Limb (tissue), 2 donors: ENCODE measurements at regions not wholly inside any gene's neighbourhood (a gene's known extent, or its start where the extent isn't known, plus 50 kb on each side); places are given as distances from the start of the nearest gene placed in this dataset.

Experiments used
- DNase-seq, 2 donors: peaks; one replicate each; pipeline ENCODE4 v3.0.0-alpha.2; 2016; ENCODE audit errors: extremely low spot score in 2 of 2

DNA sequence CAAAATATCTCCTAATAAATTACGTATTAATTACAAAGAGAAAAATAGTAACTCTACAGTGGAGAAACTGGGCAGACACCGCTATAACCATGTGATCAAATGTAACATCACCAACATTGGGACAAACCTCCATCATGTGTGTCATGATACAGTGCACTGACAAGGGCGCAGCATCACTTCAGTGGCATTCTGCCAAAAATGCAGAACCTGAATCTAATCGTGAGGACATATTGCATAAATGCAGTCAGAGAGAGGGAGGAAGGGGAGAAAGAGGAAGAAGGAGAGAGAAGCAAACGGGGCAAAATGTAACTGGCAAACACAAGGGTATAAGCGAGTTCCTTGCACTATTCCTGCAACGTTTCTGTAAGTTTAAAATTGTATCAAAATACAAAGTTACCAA lies 74.2 kb upstream of the MARCHF10 start:
- DNase-seq = no peak

DNA sequence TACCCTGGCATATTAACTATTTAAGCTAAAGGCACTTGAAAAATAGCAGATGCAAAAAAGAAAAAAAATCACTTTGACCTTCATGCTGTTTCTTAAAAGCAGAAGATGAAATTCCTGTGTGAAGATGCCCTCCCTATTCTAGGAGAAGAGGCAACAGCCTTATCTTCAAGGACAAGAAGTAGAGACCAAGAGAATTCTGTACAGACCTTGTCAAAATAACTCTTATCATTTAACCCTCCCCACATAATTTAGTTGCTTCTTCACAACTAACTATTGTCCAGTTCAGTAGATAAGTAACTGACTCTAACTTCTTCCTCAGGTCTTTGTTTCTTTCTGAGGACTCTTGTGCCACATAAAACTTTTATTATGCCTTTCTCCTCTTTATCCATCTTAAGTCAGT lies 72.0 kb upstream of the MARCHF10 start:
- DNase-seq = no peak

DNA sequence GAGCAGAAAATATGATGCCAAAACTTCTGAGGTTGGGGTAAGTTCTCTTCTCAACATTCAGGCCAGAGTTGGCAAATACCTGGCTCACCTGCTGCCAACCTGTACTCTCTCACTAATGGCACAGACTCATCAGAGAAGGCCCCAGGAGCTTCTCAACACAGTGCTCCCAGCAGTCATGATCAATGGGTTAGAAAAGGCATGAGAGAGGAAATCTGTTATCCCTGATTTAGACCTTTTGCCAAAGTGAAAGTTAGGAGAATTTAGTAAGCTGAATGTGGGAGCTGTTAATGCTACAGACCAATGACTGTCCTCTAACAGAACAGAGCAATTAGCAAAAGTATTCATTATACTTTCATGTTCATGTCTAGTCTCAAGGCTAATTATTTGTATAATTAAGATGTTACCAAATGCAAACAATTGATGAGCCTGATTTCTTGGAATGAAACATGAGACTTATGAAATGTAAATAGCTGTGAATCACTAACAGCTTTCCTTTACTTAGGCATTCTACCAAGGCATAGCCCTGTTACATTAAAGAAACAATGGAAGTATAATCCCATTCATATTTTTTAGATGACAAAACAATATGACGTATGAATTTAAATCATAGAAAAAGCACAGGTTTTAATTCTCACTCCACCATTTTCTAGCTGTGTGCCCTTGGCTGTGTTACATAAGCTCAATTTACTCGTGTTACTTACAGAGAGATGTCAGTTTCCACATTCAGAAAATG lies 68.7 kb upstream of the MARCHF10 start:
- no peak for DNase-seq

DNA sequence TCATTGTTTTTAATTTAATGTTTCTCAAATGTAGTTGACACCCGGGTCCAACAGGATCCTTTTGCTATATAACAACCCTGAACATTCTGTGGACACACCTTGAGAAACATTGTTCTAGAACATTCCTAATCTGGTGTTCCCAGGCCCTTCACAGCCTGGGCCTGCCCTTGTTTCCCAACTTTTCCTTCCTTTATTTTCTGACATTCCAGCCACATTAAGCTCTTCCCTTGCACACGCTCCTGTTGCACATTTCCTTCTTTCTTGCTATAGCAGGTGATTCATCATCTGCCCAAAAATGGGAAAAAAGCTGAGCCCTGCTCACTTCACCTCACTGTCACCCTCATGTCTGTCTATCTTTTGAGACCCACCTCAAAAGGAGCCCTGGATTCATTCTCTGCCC lies 67.9 kb upstream of the MARCHF10 start:
- no peak for DNase-seq

DNA sequence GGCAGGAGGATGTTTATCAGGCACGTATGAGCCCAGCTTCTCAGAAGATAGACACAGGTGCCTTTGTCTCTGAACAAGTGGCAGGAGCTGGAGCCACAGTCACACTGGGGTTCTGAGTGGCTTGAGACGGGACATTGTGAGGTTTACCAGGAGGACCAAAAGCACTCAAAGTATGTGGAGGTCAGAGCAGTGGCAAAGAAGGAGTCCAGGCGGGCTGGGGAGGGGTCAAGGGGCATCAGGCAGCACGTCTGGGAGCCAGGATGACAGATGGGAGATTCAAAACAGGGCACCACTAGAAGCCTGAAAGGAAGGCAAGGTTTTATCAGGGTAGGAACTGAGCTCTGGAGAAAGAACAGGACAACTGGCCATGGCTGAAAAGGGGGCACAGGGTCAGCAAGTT lies 67.2 kb upstream of the MARCHF10 start:
- no peak for DNase-seq

DNA sequence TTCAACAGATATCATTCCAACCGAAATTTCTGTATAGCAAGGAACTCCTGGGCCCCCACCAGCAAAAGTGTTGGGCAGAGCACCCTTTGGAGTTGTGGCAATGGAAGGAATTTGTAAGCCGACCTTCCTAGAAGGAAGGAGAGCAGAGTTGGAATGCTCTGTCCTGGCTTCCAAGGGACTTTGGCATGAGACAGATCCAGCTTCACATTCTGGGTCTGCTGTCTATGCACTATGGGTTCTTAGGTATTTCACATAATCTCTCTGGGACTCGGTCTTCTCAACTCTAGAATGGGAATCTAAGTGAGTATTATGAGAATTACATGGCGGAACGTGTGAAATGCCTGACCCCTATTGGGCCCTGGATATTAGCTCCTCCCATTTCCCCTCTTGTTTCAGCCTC lies 63.2 kb upstream of the MARCHF10 start:
- DNase-seq = no peak

DNA sequence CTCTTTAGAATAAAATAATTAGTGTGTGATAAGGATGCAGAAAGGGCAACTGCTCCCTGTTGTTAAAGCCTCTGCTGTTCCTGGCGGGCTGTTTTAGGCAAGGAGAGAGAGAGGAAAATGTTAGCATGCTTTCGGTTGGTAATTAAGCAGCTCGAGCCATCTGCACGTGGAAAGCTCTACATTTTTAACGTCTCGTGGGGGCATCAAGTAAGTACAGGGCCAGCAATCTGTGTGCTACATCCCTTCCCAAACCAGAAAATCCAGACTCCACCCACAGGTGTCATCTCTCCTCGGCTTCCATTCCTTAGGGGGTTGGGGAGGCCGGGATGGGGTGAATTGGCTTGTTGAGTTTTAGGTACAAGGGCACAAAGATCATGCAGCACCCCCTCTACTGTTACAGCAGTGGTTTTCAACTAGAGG lies 62.4 kb upstream of the MARCHF10 start:
- peak in 1 of 2 donors; percentile 55 for DNase-seq

DNA sequence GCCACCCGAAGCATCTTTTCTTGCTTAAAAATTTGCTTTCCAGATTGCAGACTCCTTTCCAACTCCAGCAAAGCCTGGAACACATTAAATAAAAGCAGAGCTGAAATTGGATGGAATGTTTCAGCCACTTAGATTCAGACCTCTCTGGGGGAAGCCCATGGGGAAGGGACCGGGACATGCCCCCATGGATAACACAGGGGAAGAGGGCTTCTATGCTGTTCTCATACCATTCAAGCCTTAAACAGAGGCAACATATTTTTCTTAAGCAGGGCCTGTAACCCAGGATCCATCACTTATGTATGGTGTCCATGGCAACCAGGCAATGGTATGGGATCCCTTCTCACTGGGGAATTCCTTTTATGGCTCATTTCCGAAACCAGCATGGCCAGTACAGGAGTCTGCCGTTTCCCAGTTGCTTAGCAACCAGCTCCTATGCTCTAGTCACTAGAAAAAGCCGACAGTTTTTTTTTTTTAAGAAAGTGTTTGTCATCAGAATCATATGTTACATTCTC lies 62.0 kb upstream of the MARCHF10 start:
- DNase-seq = peak; percentile 60 to 66

DNA sequence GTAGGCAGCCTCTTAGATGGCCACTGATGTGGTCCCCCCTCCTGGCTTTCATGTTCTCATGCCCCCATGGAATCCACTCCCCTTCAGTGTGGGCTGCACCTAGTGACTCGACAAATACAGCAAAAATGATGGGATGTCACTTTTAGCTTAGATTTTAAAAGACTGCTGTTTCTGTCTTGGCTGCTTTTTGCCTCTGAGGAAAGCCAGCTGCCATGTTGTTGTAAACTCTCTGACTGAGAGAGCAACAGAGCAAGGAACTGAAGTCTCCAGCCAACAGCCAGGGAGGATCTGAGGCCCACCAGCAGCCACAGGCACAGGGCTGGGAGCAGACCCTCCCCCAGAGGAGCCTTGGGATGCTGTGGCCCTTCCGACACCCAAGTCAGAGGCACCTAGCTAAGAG lies 60.6 kb upstream of the MARCHF10 start:
- no peak for DNase-seq

DNA sequence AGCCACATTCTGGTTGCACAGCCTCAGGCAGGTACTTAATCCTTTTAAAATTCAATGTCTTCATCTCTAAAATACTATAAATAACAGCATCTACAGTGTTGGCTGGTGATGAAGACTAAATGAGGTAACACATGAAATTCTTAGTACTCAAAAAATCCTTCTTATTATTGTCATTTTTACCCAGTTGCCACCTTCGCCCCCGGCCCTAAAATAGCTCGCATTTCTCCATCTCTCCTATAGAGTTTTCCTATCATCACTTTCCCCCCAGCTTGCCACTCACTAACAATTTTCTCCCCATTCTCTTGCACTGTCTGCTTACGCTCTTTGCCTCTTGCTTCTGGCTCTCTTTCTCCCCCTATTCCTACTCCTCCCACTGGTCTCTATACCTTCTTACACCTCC lies 59.9 kb upstream of the MARCHF10 start:
- no peak for DNase-seq

DNA sequence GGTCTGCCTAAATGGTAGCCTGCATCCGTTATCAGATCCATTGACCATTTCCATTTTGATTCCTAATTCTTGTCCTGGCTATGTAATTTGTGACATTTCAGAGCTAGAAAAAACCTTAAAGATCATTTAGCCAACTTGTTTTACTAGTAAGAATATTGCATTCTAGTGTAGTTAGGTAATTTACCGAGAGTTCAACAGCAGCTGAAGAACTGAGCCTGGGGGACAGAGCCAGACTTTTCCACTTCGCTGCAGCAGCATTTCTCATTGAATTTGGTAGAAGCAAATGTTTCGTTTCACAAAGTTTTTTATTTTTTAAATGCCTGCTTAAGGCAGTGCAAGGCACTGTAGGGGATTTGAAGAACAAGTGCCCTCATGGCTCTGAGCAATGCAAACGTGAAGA lies 59.2 kb upstream of the MARCHF10 start:
- no peak for DNase-seq

DNA sequence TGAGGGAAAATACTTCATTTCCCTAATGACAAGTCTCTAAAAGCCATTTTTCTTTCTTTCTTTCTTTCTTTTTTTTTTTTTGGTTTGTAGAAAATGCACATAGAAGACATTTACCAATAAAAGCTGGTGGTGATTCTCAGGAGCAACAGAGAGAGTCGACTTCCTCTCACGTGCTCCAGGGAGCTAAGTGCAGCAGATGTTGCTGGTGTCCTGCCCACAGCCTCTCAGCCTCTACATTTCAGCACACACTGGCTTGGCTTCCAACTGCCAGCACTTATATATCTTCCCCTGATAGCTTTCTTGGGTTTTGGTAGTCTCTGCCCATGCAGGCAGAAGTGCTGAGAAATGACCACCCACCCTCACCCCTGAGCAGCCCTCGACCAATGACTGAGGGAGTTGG lies 58.4 kb upstream of the MARCHF10 start:
- no peak for DNase-seq

DNA sequence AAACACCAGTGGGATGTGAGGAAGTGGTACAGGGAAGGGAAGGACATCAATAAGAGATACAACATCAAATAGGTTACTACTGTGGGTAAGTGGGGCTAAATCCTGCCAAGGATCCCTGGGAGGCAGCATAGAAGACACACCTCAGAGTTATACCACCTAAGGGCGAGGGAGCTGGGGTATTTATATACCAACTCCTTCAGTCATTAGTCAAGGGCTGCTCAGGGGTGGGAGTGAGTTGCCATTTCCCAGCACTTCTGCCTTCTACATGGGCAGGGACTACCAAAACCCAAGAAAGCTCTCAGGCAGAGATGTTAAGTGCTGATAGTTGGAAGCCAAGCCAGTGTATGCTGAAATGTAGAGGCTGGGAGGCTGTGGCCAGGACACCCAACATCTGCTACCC lies 57.5 kb upstream of the MARCHF10 start:
- DNase-seq = no peak

DNA sequence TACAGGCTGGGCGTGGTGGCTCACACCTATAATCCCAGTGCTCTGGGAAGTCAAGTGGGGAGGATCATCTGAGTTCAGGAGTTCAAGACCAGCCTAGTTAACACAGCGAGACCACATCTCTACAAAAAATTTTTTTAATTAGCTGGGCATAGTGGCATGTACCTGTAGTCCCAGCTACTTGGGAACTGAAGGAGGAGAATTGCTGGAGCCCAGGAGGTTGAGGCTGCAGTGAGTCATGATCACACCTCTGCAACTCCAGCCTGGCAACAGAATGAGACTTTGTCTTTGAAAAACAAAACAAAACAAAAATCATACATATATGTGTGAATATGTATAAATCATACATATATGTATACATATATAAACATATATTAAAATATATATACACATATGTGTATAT lies 54.1 kb upstream of the MARCHF10 start:
- DNase-seq = no peak

DNA sequence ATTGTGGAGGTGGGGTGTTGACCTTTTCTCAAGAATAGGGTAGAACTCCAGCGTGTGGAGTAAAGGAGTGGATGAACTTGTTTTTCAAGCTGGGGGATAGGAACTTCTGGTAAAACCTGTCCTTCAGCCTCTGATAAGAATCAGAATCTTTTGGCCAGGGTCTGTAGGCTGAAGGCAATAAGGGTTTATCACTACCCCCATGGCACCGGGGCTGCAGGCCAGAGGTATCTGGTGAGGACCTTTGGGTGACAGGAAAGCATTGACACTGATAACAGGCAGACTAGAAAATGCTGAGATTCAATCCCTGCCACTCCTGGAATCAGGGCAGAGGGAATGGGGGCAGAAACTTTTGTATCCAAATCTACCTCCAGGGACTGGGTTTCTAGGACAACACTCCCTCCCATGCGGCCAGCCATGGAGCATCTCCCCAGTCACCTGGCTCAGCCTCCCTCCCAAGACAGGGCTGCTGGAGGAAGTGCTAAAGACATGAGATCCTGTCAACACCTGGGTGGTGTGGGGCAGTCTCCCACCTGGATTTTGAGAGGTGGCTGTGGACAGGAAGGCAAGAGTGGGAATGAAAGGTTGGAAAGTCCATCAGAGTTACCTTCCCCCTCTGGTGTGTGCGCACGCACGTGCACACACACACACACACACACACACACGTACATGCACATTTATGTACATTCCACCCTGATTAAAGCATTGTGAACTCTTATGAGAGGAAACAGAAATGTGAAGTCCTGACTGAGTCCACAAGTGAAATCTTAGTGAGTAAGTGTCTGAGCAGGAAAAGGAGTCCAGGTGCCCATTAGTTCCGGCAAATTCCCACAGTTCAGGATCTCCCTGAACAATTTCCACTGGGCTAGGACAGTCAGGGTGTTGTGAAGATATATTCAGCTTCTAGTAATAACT lies 53.1 kb upstream of the MARCHF10 start:
- DNase-seq = no peak

DNA sequence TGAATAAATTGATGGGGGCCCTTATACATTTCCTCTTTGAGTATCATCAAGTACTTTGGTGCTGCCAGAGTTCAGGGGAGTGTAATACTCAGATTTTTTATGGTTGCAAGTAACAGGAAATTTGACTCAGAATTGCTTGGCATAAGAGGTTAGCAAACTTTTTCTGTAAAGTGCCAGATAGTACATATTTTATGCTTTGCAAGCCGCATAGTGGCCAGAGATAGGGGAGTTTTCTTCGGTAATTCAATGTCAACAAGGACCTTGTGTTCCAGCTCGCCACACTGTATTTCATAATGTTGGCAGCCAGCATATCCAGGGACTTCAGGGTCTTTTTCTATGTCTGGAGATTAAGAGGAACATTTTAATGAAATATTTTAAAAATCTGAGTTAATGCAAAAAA lies 51.0 kb upstream of the MARCHF10 start:
- DNase-seq = no peak
